RKO (cell line): ENCODE measurements at regions not wholly inside any gene's neighbourhood (a gene's known extent, or its start where the extent isn't known, plus 50 kb on each side); places are given as distances from the start of the nearest gene placed in this dataset.

ENCODE experiments used
- DNase-seq: peaks from one replicate; pipeline ENCODE4 v3.0.0-alpha.2; 2016; ENCODE audit warnings: low spot score

GRCh38 chrX:64456828-64457227 is 61.6 kb upstream of the MTMR8 start:
- peak; percentile 60 for DNase-seq

GRCh38 chrX:64447207-64447606 is 52.0 kb upstream of the MTMR8 start:
- DNase-seq = no peak
